HTR-8/SVneo (cell line): ENCODE measurements at regions not wholly inside any gene's neighbourhood (a gene's known extent, or its start where the extent isn't known, plus 50 kb on each side); places are given as distances from the start of the nearest gene placed in this dataset.
"Not testable (repeated sequence)": the region's sequence is repeated elsewhere in the genome, so short reads cannot be mapped to it uniquely, and the experiment has no call there.

Source experiments
- DNase-seq: peaks from one replicate; pipeline ENCODE4 v3.0.0; 2011; ENCODE audit warnings: low spot score, mixed read lengths; ENCODE audit not compliant: insufficient read length
- FAIRE-seq: peaks from 2 replicates; lab custom pipeline; 2011; peaks lifted over from hg19 to GRCh38; lab: Jason Lieb, UNC

DNA sequence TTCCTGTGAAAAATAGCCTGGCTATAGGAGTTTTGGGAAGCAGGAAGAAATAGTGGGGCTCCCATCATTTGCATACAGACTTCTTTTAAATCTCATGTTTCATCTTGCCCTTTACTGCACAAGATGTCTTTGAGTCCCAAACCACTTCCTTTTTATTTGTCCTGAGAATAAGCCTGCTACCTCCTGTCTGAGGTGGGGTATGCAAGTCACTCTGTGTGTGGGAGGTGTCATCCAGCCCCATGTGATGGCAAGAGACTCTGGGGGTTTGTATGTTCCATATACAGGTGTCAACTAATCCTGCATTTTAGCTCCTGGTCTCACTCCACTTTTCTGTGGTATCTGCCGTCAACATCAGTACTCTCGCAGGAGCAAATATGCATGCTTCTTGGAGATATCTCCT is 102.0 kb downstream of the OTOL1 start:
- DNase-seq (no peak), FAIRE-seq (no peak)

DNA sequence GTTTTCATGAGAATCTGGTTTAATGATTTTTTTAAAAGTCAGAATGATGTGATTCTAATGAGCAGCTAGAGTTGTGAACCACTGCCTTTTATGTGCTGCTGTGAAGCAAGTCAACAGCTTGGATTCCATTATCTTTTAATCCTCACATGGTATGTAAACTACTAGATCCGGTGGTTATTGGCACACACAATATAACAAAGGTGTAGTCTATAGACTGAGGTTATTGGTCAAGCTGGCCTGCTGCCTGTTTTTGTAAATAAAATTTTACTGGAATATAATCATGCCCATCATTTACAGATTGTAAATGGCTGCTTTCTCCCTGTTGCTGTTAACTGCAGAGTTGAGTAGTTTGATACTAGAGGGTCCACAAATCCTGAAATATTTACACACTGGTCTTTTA is 103.1 kb downstream of the OTOL1 start:
- no peak for FAIRE-seq
- no peak for DNase-seq

DNA sequence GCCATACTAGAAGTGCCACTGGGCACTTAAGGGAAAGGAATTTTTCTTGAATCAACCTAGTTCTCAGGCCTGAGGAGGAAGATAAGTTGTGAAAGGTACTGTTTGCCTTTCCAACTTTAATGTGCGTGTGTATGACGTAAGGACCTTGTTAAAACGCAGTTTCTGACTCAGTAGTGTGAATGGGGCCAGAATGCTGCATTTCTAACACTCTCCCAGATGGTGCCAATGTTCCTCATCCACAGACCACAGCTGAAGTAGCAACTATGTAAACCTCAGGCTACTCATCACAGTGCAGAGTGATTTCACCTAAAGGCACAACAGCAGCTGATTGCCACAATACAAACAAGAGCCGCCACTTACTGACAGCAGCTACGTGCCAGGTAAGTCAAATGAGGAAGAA is 103.6 kb downstream of the OTOL1 start:
- FAIRE-seq (no peak), DNase-seq (no peak)

DNA sequence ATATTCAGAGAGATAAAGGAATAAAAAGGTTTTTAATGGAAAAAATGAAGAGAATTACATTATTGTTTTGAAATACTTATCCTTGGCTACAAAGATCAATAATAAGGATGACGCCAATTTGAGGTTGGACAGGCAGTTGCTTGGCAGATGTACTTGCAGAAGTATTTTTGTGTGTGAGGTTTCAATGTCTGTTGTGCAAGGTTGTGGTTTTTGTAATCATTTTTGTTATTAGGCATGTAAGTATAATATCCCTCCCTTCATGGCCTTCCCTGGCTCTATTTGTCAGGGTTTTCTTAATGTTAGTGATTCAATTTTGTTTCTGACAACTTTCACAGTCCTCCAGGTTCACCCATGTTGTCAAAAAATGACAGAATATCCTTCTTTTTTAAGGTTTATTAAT is 105.9 kb downstream of the OTOL1 start:
- FAIRE-seq, result no peak
- no peak for DNase-seq

DNA sequence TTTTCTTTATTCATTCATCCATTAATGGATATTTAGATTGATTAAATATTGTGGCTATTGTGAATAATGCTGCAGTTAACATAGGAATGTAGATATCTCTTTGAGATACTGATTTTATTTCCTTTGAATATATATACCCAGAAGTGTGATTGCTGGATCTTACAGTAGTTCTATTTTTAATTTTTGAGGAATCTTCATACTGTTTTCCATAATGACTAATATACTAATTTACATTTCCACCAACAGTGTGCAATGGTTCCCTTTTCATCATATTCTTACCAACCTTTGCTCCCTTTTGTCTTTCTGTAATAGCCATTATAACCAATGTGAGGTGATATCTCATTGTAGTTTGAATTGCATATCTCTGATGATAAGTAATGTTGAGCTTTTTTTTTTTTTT is 106.3 kb downstream of the OTOL1 start:
- no peak for FAIRE-seq
- DNase-seq, result no peak

DNA sequence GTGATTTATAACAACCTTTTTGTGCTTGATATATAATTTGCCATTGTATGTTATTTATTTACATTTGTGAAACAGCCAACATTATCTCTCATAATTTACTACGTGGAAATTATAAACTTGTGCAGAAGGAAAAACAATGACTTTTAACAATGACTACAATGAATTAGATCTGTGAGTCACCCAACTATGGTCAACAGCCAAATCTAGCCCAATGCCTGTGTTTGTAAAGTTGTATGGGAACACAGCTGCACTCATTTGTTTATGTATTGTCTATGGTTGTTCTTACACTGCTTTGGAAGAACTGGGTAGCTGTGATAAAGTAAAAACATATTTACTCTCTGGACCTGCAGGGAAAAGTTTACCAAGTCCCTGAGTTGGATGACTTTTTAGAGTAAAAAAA is 110.4 kb downstream of the OTOL1 start:
- FAIRE-seq (no peak), DNase-seq (no peak)

DNA sequence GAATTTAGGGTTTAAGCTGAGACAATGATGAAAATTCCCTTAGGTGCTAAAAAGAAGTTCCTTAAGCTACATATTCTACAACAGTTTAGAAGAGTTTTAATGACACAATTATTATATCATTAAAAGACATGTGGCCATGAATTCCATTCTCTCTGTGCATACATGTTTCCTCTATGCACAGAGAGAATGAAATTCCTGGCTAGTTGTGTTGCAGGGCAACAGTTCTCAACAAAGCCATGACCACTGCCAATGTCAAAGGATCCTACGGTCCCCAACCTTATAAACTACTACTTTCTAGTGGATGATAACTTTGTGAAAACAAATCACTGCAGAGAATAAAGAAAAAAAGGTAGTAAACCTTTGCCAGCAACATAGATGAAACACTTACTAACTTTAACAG is 122.7 kb downstream of the OTOL1 start:
- FAIRE-seq, result no peak
- no peak for DNase-seq

DNA sequence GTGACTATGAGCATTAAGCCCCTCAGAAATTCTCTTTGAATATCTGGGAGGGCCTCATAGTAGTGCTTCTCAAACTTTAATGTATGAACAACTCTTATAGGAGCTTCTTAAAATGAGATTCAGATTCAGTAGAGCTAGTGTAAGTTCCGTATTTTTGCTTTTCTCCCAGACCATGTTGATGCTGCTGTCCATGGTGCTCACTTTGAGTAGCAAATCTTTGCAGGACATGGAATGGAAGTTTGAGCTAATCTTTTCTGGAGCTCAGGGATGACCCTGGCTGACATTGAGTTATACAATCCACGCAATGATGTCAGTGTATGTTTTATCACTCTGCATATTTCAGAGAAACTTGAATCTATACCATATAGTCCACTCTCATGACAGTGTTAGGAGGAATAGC is 134.2 kb downstream of the OTOL1 start:
- FAIRE-seq, result no peak
- no peak for DNase-seq

DNA sequence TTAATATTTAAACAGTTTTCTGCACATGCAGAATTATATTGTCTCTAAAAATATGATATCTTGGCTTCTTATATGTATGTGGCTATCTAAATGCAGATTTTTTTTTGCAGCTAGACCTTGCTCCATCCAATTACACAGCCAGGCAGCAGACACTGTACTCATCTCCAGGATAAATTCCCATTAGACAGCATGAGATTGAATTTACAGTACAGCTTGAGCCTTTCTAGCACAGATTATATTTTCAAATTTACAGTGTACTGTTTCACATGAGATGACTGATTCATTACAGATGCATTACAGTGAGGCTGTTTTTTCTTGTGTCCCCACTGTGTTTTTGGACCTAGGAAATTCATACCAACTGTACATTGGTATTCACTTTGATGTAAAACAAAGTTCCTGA is 134.9 kb downstream of the OTOL1 start:
- no peak for FAIRE-seq
- DNase-seq, result no peak

DNA sequence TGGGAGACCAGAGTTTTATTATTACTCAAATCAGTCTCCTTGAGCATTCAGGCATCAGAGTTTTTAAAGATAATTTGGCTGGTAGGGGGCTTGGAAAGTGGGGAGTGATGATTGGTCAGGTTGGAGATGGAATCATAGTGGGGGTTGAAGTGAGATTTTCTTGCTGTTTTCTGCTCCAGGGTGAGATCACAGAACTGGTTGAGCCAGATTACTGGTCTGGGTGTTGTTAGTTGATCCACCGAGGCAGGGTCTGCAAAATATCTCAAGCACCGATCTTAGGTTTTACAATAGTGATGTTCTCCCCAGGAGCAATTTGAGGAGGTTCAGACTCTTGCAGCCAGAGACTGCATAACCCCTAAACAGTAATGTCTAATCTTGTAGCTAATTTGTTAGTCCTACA is 141.0 kb downstream of the OTOL1 start:
- FAIRE-seq (no peak), DNase-seq (no peak)

DNA sequence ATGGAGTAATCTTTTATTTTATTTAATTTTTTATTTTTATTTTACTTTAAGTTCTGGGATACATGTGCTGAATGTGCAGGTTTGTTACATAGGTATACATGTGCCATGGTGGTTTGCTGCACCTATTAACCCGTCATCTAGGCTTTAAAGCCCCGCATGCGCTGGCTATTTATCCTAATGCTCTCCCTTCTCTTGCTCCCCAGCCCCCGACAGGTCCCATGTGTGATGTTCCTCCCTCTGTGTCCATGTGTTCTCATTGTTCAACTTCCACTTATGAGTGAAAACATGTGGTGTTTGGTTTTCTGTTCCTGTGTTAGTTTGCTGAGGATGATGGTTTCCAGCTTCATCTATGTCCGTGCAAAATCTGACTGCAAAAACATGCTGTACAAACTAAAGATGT is 142.5 kb downstream of the OTOL1 start:
- DNase-seq, FAIRE-seq: not testable (repeated sequence)

DNA sequence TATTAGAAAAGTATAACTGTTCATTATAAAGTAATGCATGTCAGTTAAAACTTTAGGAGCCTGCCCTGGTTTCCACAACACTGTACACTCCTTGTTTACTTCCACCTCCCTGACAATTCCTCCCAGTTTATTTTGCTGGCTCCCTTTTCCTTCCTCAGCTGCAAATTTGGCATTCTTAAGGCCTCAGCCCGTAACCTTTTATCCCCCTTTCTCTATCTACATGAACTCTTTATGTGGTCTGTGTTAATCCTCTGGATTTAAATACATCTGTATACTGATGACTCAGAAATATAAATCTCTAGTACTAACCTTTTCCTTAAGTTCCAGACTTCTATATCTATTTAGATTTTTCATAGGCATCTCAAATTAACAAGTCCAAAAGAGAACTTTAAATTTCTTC is 143.6 kb downstream of the OTOL1 start:
- FAIRE-seq (no peak), DNase-seq (no peak)

DNA sequence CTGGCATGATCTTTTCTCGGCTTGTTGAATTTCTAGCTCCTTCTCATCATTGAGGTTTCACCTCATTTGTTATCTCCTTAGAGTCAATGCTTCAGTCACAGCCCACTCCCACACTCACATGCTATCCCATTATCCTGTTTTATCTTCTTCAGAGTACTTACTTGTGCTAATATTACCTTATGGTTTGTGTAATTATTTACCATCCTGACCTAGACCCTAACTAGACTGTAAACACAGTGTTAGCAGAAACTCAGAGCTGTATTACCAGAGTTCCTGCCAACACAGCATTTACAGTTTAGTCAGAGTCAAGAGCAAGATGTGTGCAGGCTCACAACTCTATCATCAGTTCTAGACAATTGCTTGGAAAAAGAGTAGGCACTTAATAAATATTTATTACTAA is 144.7 kb downstream of the OTOL1 start:
- FAIRE-seq, result no peak
- no peak for DNase-seq

DNA sequence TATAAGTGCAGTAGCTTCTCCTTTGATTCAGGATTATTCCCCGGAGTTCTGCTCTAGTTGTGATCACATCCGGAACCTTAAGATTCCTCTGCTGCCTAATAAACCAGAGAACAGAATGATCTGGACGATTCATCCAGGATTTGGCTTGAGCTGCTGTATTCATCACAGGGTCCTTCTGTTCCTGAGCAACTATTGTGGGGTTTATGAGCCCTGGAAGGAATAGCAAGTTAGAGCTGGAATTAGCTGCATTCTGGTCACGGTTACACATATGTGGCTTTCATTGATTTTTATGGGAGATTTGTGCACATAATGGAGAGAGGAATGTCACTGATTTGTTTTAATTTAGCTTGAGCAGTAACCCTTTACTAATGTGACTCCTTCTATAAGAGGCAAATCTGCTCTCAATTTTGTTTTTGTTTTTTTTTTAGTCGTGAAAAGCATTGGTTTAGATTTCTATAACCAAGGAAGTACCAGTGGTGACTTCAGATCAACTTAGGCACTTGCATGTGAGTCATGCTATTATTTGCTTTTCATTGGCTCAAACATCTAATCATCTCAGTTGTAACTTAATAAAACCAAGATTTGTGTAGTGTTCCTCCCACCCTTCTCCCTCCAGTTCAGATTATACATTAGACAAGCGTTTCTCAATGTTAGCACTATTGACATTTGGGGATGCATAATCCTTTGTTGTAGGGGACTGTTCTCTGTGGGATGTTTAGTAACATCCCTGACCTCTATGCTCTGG is 148.5 kb downstream of the OTOL1 start:
- FAIRE-seq (no peak), DNase-seq (no peak)

DNA sequence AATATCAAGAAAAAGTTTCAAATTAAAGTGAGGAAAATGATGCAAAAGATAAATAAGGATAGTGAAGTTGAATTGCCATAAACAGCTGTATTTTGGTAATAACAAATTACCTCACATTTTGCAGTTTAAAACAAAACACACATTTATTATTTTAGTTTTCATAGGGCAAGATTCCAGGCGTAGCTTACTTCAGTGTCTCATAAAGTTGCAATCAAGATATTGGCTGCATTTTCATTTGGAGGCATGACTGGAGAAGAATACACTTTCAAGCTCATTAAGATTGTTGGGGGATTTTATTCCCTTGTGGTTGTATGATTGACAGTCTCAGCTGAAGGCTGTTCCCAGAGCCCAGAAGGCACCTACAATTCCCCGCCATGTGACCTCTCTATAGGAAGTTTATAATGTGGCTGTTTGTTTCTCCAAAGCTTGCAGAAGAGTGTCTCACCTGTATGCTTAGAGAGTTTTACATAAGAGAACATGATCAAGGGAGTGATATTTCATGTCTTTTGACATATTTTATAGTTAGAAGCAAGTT is 151.4 kb downstream of the OTOL1 start:
- FAIRE-seq, result no peak
- no peak for DNase-seq

DNA sequence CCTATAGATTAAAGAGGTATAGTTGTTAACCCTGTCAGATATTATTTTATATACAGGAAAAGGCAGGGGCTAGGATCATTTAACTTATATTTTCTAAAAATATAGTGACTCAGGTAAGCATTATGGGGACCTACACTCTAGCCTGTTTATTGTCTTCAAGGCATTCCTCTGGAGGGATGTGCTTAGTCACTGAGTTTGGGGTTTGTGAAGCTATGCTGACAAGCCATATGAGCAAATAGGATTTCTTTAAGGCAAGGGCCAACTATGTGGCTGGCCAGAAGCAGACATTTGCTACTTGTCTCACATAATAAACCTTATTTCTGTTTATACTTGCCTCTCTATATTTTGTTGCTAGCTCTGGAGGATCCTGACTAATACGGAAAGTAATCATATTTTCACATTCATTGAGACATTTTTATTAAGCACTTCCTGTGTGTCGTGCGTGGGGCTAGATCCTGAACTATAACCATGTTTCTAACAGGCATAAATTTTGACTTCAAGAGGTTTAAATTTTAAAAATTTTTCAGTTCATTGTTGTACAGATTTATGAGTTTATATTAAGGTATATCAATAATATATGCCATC is 153.4 kb downstream of the OTOL1 start:
- DNase-seq, result no peak
- no peak for FAIRE-seq

DNA sequence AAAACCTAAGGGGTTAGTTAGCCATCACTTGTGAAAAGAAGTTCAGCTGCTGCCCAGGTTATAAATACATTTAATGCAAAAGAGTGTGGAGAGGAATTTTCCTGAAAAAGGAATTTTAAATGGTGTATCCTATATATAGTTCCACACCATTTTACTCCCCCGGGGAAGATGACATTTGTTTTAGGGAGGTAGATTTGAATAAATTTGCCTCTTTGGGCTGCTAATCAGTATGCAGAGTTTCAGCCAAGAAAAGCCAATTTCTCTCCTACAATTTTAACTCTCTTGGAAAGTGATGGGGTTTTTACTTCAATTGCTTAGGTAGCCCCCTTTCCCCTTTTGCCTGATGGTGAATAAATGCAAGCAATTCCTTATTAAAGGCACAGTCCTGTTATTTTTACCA is 161.2 kb downstream of the OTOL1 start:
- FAIRE-seq, result no peak

DNA sequence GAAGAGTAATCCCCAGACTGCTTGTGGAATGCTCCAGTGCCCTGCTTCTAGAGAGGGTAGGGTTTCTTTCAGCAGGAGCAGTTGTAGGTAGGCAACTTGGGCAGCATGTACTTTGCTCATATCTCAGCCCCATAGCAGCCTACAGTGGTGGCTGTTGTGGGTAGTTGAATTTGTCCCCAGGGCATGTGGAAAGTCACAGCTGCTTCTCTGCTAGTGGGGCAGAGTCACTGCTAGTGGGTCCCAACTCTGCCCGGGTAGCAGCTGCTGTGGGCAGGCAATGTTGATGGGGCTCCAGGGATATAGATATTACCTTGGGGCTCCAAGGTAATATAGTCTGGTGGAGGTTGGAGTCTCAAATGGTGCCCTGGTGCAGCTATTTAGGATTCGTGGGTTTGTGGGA is 174.5 kb downstream of the OTOL1 start:
- FAIRE-seq (no peak), DNase-seq (no peak)

More for the DNA sequence above, 161.2 kb downstream of the OTOL1 start:
- DNase-seq, result no peak

DNA sequence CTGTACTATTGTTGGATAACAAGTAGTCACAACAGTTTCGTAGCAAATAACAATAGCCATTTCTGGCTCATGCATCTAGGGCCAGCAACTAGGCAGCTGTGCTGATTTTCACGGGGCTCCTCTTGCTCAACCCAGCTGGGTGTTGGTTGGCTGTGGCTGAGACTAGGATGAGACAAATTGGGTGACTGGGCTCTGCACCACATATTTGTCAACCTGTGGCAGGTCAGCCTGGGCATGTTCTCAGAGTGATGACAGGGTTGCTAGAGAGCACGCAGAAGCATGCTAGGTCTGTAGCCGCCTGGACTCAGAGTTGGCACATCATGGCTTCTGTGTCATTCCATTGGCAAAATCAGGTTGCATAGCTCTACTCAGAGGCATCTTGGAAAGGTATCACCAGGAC is 175.9 kb downstream of the OTOL1 start:
- DNase-seq (no peak), FAIRE-seq (no peak)

DNA sequence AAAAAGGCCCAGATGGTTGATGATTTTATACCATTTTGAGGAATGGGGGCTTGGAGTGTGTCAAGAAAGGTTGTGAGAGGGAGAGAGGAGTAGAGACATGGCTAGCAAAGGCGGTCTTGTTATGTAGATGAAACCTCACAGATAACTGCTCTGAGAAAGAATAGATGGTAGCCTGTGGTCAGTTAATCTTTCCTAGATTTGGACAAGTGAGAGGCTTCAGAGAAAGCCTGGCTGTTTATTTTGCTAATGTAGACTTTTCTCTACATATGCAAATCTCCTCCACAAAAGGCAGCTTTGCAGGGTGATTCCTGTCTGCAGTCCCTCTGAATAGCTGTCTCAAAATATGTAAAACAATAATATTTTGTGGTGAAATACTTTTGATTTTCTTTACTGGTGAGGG is 177.3 kb downstream of the OTOL1 start:
- no peak for DNase-seq
- no peak for FAIRE-seq

DNA sequence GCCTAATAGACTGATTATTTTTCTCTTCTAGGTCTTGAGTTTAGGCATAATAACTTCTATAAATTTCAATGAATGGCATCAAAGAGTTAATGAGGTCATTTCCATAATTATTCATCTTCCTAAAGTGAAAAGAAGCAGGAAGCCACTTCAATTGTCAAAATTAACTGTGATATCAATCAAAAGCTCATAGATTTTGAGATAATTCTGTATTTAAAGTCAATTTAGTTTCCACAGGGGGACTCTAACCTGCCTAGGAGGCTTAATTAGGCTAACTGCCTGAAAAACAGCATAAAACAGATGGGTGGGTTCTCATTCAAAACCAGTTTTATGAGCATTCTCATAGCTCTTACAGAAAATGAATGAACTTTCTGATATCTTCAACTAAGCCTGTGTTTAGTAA is 177.8 kb downstream of the OTOL1 start:
- FAIRE-seq (no peak), DNase-seq (no peak)

DNA sequence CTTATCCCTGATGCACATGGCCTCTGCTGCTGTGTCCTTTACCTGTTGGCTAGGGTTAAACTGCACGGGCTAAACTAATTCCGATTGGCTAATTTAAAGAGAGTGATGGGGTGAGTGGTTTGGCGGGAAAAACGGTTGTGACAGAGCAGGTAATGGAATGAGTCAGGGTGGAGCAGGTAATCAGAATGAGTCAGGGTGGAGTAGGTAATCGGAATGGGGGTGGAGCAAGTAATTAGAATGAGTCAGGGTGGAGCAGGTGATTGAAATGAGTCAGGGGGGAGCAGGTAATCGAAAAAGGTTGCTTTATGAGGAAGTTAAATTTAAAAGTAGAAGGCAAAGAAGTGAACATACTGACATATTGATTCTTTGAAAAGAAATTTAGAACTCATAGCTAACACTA is 185.2 kb downstream of the OTOL1 start:
- not testable (repeated sequence) for DNase-seq, FAIRE-seq
